NT2/D1 (cell line): ENCODE measurements at regions not wholly inside any gene's neighbourhood (a gene's known extent, or its start where the extent isn't known, plus 50 kb on each side); places are given as distances from the start of the nearest gene placed in this dataset.

Source experiments
- SUZ12 ChIP-seq: IDR thresholded peaks from 2 replicates; pipeline ENCODE4 v1.6.1; 2011; ENCODE audit not compliant: insufficient read length, insufficient read depth; ENCODE audit errors: extremely low read depth
- YY1 ChIP-seq: IDR thresholded peaks from 2 replicates; pipeline ENCODE4 v1.6.1; 2011; ENCODE audit not compliant: insufficient read length, insufficient read depth

- TF ChIP-seq SUZ12 (no peak), YY1 (no peak)
Observed at GRCh38 chr17:79545251-79546005, 65.4 kb downstream of the RBFOX3 start.
